Aorta (tissue), 5 donors: ENCODE measurements at regions not wholly inside any gene's neighbourhood (a gene's known extent, or its start where the extent isn't known, plus 50 kb on each side); places are given as distances from the start of the nearest gene placed in this dataset.
A peak's percentile ranks its signal among the peaks of the same experiment; 100 is the strongest.

Experiments used
- ATAC-seq: fragments of 200-7000 bp; cut with Tn5 transposase; one replicate; pipeline ENCODE4 v1.9.1; 2022; ENCODE audit warnings: moderate library complexity; ENCODE audit not compliant: low FRiP score
- DNase-seq, 2 donors: peaks; one replicate each; pipeline ENCODE4 v3.0.0-alpha.2; 2020
- H3K27ac ChIP-seq, 2 donors: one replicate each; pipeline ENCODE4 v1.5.1; 2013; ENCODE audit warnings: low read length in 2 of 2, mild to moderate bottlenecking in 2 of 2, moderate library complexity in 2 of 2, control low read depth in 1 of 2, inconsistent platforms in 1 of 2, low read depth in 1 of 2
- H3K27me3 ChIP-seq, 2 donors: one replicate each; pipeline ENCODE4 v1.6.1; 2013; ENCODE audit warnings: control low read depth in 1 of 2, low read length in 1 of 2, mild to moderate bottlenecking in 1 of 2, moderate library complexity in 1 of 2; ENCODE audit not compliant: insufficient read depth in 2 of 2, control insufficient read depth in 1 of 2
- H3K36me3 ChIP-seq, 2 donors: one replicate each; pipeline ENCODE4 v1.6.1; 2013; ENCODE audit warnings: control low read depth in 1 of 2, low read length in 1 of 2, mild to moderate bottlenecking in 1 of 2; ENCODE audit not compliant: insufficient read depth in 2 of 2, control insufficient read depth in 1 of 2
- H3K4me1 ChIP-seq, 2 donors: one replicate each; pipeline ENCODE4 v1.6.1; 2013; ENCODE audit warnings: low read length in 2 of 2, control low read depth in 1 of 2, mild to moderate bottlenecking in 1 of 2, moderate library complexity in 1 of 2; ENCODE audit not compliant: insufficient read depth in 2 of 2, control insufficient read depth in 1 of 2
- H3K4me3 ChIP-seq, 2 donors: one replicate each; pipeline ENCODE4 v1.5.1; 2013; ENCODE audit warnings: low read length in 2 of 2, control low read depth in 1 of 2, mild to moderate bottlenecking in 1 of 2
- H3K9me3 ChIP-seq: one replicate; pipeline ENCODE4 v1.6.1; 2013; ENCODE audit warnings: mild to moderate bottlenecking, low read length; ENCODE audit not compliant: control insufficient read depth
- WGBS, 2 donors: extraction: QIAGEN DNeasy Blood & Tissue Kit; methylation state at CpG; one replicate each; pipeline ENCODE4 v1.1.7; 2013; 5-methylcytosine and 5-hydroxymethylcytosine counted together
- intact Hi-C, 2 donors: fragments of 100-400 bp; cut with DNase I; formaldehyde crosslinking; loops; one replicate each; pipeline versions ENCODE4 v1.14.2 to v1.15.0; 2022
- donor health status: healthy with polysubstance abuse.
- donor health status: Bipolar disorder and iron deficiency.
- donor health status: DM: no; HTN: no; CAD: no.
- donor health status: DM: no; HTN: no; CAD: no.
- donor health status: DM: yes; HTN: yes; CAD: no.

DNA sequence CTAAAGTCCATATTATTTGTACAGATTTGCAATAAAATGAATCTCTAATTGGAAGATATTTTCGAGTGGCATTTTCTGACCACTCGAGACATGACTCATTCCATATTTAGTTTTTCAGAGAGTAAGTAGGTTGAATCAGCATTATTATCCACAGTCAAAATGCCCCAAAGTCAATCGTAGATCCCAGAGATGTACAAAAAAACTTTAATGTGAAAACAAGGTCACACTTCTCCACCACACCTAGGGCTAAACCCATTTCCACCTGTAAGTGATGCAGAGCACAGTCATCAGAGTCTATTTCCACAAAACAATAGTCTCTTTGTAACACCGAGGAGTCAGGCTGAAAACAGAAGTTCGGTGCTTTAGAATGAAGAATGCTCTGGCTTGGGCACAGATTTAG lies 117.1 kb upstream of the TENM3 start:
- H3K36me3 ChIP-seq: no peaks in the 10 kb centered on the region
- peaks cover 1% of the 10 kb centered on the region for H3K9me3 ChIP-seq
- ATAC-seq: no peak
- no peaks in the 10 kb centered on the region for H3K4me1 ChIP-seq
- peaks cover 0 to 1% of the 10 kb centered on the region in 2 donors for H3K27me3 ChIP-seq
- no peak overlapping the region for H3K27ac ChIP-seq
- no peak overlapping the region for H3K4me3 ChIP-seq
- DNase-seq: no peak
- WGBS, 2 donors: 77% methylated on average over 5 of the region's 5 CpGs
- intact Hi-C loops: no loop called here

GRCh38 chr4:182126603-182127002 lies 116.6 kb upstream of the TENM3 start:
- no peak overlapping the region for H3K27ac ChIP-seq
- H3K4me1 ChIP-seq: no peaks in the 10 kb centered on the region
- no peak overlapping the region for H3K4me3 ChIP-seq
- ATAC-seq (no peak), DNase-seq (no peak)
- no peaks in the 10 kb centered on the region for H3K36me3 ChIP-seq
- intact Hi-C loops: no loop called here
- H3K27me3 ChIP-seq: peaks cover 0 to 1% of the 10 kb centered on the region in 2 donors
- H3K9me3 ChIP-seq: peaks cover 1% of the 10 kb centered on the region
- WGBS, 2 donors: 88 to 92% methylated on average over 2 of the region's 2 CpGs

DNA sequence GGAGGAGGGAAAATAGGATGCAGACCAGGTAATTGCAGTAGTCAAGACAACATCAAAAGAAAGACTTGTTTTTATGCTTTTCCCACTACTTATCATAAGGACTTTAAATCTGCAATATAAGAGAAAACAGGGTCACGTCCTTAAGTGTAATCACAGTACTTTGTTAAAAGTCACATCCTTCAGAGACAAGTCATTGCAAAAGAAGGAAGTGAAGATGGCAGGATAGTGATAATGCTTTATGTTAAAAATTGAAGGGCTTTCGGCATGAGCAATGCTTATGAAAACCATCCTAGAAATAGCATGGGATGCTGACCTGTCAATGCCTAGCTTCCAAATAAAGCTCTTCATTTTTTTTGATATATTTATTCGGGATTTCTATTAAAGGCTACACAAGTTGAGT lies 110.2 kb upstream of the TENM3 start:
- H3K4me3 ChIP-seq: no peak overlapping the region
- no peaks in the 10 kb centered on the region for H3K4me1 ChIP-seq
- H3K9me3 ChIP-seq: no peaks in the 10 kb centered on the region
- intact Hi-C loops: no loop called here
- no peak for DNase-seq
- 85 to 91% methylated on average over 3 of the region's 3 CpGs for WGBS, 2 donors
- H3K27me3 ChIP-seq: no peaks in the 10 kb centered on the region
- H3K36me3 ChIP-seq: no peaks in the 10 kb centered on the region
- no peak for ATAC-seq
- H3K27ac ChIP-seq: no peak overlapping the region

DNA sequence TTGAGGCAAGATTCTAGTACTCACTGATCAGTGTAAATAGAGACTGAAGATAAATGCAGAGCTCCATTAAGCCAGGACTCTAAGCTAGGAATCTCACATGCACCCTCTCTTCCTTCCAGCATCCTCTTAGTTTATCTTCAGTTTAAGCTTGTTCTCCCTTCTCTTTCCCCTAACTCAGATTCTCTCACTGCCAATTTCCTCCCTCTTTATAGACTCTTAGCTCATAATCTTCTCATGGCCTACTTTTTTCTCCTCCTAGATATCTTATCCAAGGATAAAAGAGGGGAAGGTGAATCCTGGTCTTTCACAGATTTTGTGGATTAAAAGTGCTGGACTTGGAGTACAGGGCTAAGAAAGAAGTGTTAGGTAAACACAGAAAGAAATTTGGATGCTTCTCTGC lies 108.9 kb upstream of the TENM3 start:
- Histone ChIP-seq H3K9me3 (no peaks in the 10 kb centered on the region), H3K27me3 (no peaks in the 10 kb centered on the region), H3K4me1 (no peaks in the 10 kb centered on the region), H3K4me3 (no peak overlapping the region), H3K36me3 (no peaks in the 10 kb centered on the region), H3K27ac (no peak overlapping the region)
- ATAC-seq (no peak), DNase-seq (no peak)
- intact Hi-C loops: no loop called here

- no peak for ATAC-seq
Measured at GRCh38 chr4:182136201-182136600, 107.0 kb upstream of the TENM3 start.

GRCh38 chr4:182137343-182137742 lies 105.9 kb upstream of the TENM3 start:
- Histone ChIP-seq H3K4me3 (no peak overlapping the region), H3K4me1 (no peaks in the 10 kb centered on the region), H3K9me3 (no peaks in the 10 kb centered on the region), H3K27ac (no peak overlapping the region), H3K36me3 (no peaks in the 10 kb centered on the region), H3K27me3 (no peaks in the 10 kb centered on the region)
- WGBS, 2 donors: 52 to 58% methylated on average over 4 of the region's 4 CpGs
- ATAC-seq (no peak), DNase-seq (no peak)
- intact Hi-C loops: no loop called here

More at GRCh38 chr4:182136201-182136600, 107.0 kb upstream of the TENM3 start:
- 66 to 77% methylated on average over 3 of the region's 3 CpGs for WGBS, 2 donors
- H3K4me1 ChIP-seq: no peaks in the 10 kb centered on the region
- H3K9me3 ChIP-seq: no peaks in the 10 kb centered on the region
- intact Hi-C loops: no loop called here
- H3K4me3 ChIP-seq: no peak overlapping the region
- no peak overlapping the region for H3K27ac ChIP-seq
- no peak for DNase-seq
- H3K27me3 ChIP-seq: no peaks in the 10 kb centered on the region
- no peaks in the 10 kb centered on the region for H3K36me3 ChIP-seq

DNA sequence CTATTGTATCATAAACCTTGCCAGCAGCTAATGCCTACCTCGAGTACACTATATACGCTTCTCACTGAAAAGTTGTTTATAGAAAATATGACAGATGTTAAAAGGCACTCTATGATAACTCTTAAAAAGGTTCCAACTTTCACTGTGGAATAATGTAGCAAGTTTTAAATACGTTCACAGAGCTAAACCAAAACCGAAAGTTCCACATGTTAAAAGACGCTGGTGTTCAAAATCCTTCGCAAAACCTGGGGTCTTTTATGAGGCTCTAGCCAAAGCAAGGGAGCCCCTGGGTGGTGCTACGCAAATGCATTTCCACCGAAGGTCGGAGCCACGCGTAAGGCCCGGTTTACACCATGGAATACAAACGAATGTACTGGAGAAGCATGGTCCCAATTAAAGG lies 103.7 kb upstream of the TENM3 start:
- DNase-seq (no peak), ATAC-seq (no peak)
- intact Hi-C loops: no loop called here
- 64 to 65% methylated on average over 13 of the region's 13 CpGs for WGBS, 2 donors
- H3K4me1 ChIP-seq: no peaks in the 10 kb centered on the region
- H3K27ac ChIP-seq: no peak overlapping the region
- H3K27me3 ChIP-seq: no peaks in the 10 kb centered on the region
- H3K4me3 ChIP-seq: no peak overlapping the region
- H3K36me3 ChIP-seq: no peaks in the 10 kb centered on the region
- no peaks in the 10 kb centered on the region for H3K9me3 ChIP-seq

- no peak overlapping the region for H3K4me3 ChIP-seq
Measured at GRCh38 chr4:182140547-182140946, 102.7 kb upstream of the TENM3 start.

DNA sequence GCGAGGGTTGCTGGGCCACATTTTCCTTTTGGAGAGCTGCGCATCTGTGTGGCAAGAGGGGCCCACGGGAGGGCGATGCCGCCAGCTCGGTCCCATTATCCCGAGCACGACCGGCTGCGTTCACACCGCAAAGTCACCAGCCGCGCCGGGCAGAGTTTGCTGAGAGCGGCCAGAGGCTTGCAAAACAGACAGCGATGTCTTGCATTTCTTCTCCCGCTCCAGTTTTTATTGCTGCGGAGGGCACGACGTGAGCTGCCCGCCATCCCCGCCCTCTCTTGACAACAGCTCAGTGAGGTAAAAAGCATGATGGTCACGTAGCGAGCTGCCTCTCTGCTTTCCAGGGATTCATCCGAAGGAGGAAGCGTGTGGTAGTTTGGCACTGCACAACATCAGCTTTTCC lies 102.1 kb upstream of the TENM3 start:
- H3K27me3 ChIP-seq: no peaks in the 10 kb centered on the region
- H3K4me1 ChIP-seq: no peaks in the 10 kb centered on the region
- 14 to 20% methylated on average over 26 of the region's 26 CpGs for WGBS, 2 donors
- no peak overlapping the region for H3K4me3 ChIP-seq
- intact Hi-C loops: no loop called here
- no peaks in the 10 kb centered on the region for H3K9me3 ChIP-seq
- H3K36me3 ChIP-seq: no peaks in the 10 kb centered on the region
- no peak overlapping the region for H3K27ac ChIP-seq
- DNase-seq (peak in 1 of 2 donors; percentile 66), ATAC-seq (no peak)

More at GRCh38 chr4:182140547-182140946, 102.7 kb upstream of the TENM3 start:
- 66 to 73% methylated on average over 16 of the region's 16 CpGs for WGBS, 2 donors
- ATAC-seq (no peak), DNase-seq (no peak)
- Histone ChIP-seq H3K27ac (no peak overlapping the region), H3K4me1 (no peaks in the 10 kb centered on the region), H3K27me3 (no peaks in the 10 kb centered on the region), H3K9me3 (no peaks in the 10 kb centered on the region), H3K36me3 (no peaks in the 10 kb centered on the region)
- intact Hi-C loops: no loop called here
